IPS DF 19.7 (cell line): ENCODE measurements at regions not wholly inside any gene's neighbourhood (a gene's known extent, or its start where the extent isn't known, plus 50 kb on each side); places are given as distances from the start of the nearest gene placed in this dataset.
"Not testable (repeated sequence)": the region's sequence is repeated elsewhere in the genome, so short reads cannot be mapped to it uniquely, and the experiment has no call there.

Experiments
- DNase-seq: peaks from one replicate; pipeline ENCODE4 v3.0.0-alpha.2; 2013; ENCODE audit warnings: low read depth, low spot score

GRCh38 chr20:4469910-4470309, 216.3 kb upstream of the PRNP start:
- DNase-seq = no peak

- DNase-seq = no peak
Observed at GRCh38 chr20:4468114-4468513, 218.1 kb upstream of the PRNP start.

- no peak for DNase-seq
Observed at GRCh38 chr20:4465855-4466545, 216.9 kb upstream of the ADRA1D start.

GRCh38 chr20:4465212-4465611, 216.1 kb upstream of the ADRA1D start:
- DNase-seq = no peak

- not testable (repeated sequence) for DNase-seq
Observed at GRCh38 chr20:4462801-4463200, 213.7 kb upstream of the ADRA1D start.

- DNase-seq = no peak
Observed at GRCh38 chr20:4459081-4459480, 210.0 kb upstream of the ADRA1D start.

- no peak for DNase-seq
Observed at GRCh38 chr20:4457566-4458543, 208.8 kb upstream of the ADRA1D start.

- no peak for DNase-seq
Observed at GRCh38 chr20:4455996-4456395, 206.9 kb upstream of the ADRA1D start.

GRCh38 chr20:4455301-4455701, 206.2 kb upstream of the ADRA1D start:
- DNase-seq = no peak

GRCh38 chr20:4454111-4454510, 205.0 kb upstream of the ADRA1D start:
- DNase-seq = no peak

- no peak for DNase-seq
Observed at GRCh38 chr20:4453359-4453758, 204.3 kb upstream of the ADRA1D start.

GRCh38 chr20:4451487-4452081, 202.5 kb upstream of the ADRA1D start:
- no peak for DNase-seq

- DNase-seq = no peak
Observed at GRCh38 chr20:4449957-4450715, 201.0 kb upstream of the ADRA1D start.

GRCh38 chr20:4445784-4446183, 196.7 kb upstream of the ADRA1D start:
- DNase-seq = no peak

- no peak for DNase-seq
Observed at GRCh38 chr20:4445331-4445730, 196.2 kb upstream of the ADRA1D start.

- DNase-seq = no peak
Observed at GRCh38 chr20:4444404-4444803, 195.3 kb upstream of the ADRA1D start.

GRCh38 chr20:4443016-4443415, 193.9 kb upstream of the ADRA1D start:
- DNase-seq = no peak

- DNase-seq = no peak
Observed at GRCh38 chr20:4441871-4442270, 192.8 kb upstream of the ADRA1D start.

- DNase-seq = no peak
Observed at GRCh38 chr20:4441191-4441590, 192.1 kb upstream of the ADRA1D start.

GRCh38 chr20:4439461-4439860, 190.4 kb upstream of the ADRA1D start:
- DNase-seq = no peak

GRCh38 chr20:4437131-4437530, 188.0 kb upstream of the ADRA1D start:
- no peak for DNase-seq
